H1 (cell line): ENCODE measurements at regions not wholly inside any gene's neighbourhood (a gene's known extent, or its start where the extent isn't known, plus 50 kb on each side); places are given as distances from the start of the nearest gene placed in this dataset.

Experiments
- CTCF ChIA-PET: fragments of 300-600 bp; sonication (Branson Sonifier 250); formaldehyde crosslinking; loops from one replicate; lab custom pipeline; 2021; ENCODE audit not compliant: partially characterized antibody; lab: Charles Lee
- POLR2A ChIA-PET: fragments of 300-600 bp; sonication (Branson Sonifier 250); formaldehyde crosslinking; loops from one replicate; lab custom pipeline; 2021; ENCODE audit warnings: inconsistent platforms; ENCODE audit not compliant: partially characterized antibody; lab: Charles Lee
- DNase-seq, 2 experiments: peaks; one replicate each; pipeline versions ENCODE4 v3.0.0 to v3.0.0-alpha.2; 2010 to 2022; ENCODE audit warnings: low spot score in 2 of 2, low read depth in 1 of 2, mixed read lengths in 1 of 2
- FAIRE-seq: peaks from 2 replicates; lab custom pipeline; 2011; peaks lifted over from hg19 to GRCh38; lab: Jason Lieb, UNC
- H2AFZ ChIP-seq: 2 replicates; pipeline ENCODE4 v1.8.1; 2012; ENCODE audit warnings: low read length, inconsistent platforms
- H2AK5ac ChIP-seq: 2 replicates; pipeline ENCODE4 v1.6.1; 2013; ENCODE audit warnings: low read depth, low read length
- H2BK120ac ChIP-seq: replicated peaks from 2 replicates; pipeline ENCODE3; 2013; ENCODE audit warnings: low read depth, low read length, inconsistent platforms
- H2BK12ac ChIP-seq: 2 replicates; pipeline ENCODE4 v1.6.1; 2013; ENCODE audit warnings: low read depth, low read length
- H2BK15ac ChIP-seq: 2 replicates; pipeline ENCODE4 v1.6.1; 2013; ENCODE audit warnings: low read length
- H2BK20ac ChIP-seq: 2 replicates; pipeline ENCODE4 v1.6.1; 2013; ENCODE audit warnings: low read length
- H2BK5ac ChIP-seq: 2 replicates; pipeline ENCODE4 v1.6.1; 2013; ENCODE audit warnings: low read depth, low read length
- H3K14ac ChIP-seq: 2 replicates; pipeline ENCODE4 v1.6.1; 2013; ENCODE audit warnings: inconsistent platforms; ENCODE audit not compliant: insufficient read length
- H3K18ac ChIP-seq: 2 replicates; pipeline ENCODE4 v1.6.1; 2013; ENCODE audit warnings: low read length; ENCODE audit errors: extremely low read depth
- H3K23ac ChIP-seq: 2 replicates; pipeline ENCODE4 v1.6.1; 2013; ENCODE audit warnings: inconsistent platforms; ENCODE audit not compliant: insufficient read length
- H3K23me2 ChIP-seq: 2 replicates; pipeline ENCODE4 v1.6.1; 2013; ENCODE audit warnings: low read depth, low read length
- H3K27ac ChIP-seq: 2 replicates; pipeline ENCODE4 v1.6.1; 2011; ENCODE audit warnings: low read depth, low read length, inconsistent platforms
- H3K27me3 ChIP-seq, 4 experiments: replicated peaks in 1 of 4; 1 replicate in 1 of 4; 2 replicates in 3 of 4; pipeline versions ENCODE4 v1.6.1 to v1.8.1; 2011 to 2013; ENCODE audit warnings: low read length in 3 of 4, mild to moderate bottlenecking in 3 of 4, inconsistent platforms in 2 of 4, mixed read lengths in 2 of 4, moderate library complexity in 1 of 4; ENCODE audit not compliant: control insufficient read depth in 3 of 4, insufficient read depth in 3 of 4; ENCODE audit errors: extremely low read depth in 1 of 4
- H3K36me3 ChIP-seq, 4 experiments: 2 replicates each; pipeline versions ENCODE4 v1.6.1 to v1.8.1; 2011 to 2013; ENCODE audit warnings: mild to moderate bottlenecking in 4 of 4, low read length in 3 of 4, moderate library complexity in 2 of 4, control low read depth in 1 of 4, inconsistent platforms in 1 of 4; ENCODE audit not compliant: insufficient read depth in 4 of 4, control insufficient read depth in 2 of 4
- H3K4ac ChIP-seq: replicated peaks from 2 replicates; pipeline ENCODE3; 2013; ENCODE audit warnings: low read length, low read depth, mixed read lengths, inconsistent platforms; ENCODE audit not compliant: insufficient read length
- H3K4me1 ChIP-seq, 4 experiments: replicated peaks in 1 of 4; 1 replicate in 1 of 4; 2 replicates in 3 of 4; pipeline versions ENCODE4 v1.6.1 to v1.8.1; 2011 to 2013; ENCODE audit warnings: low read length in 3 of 4, inconsistent platforms in 2 of 4, mixed read lengths in 1 of 4; ENCODE audit not compliant: insufficient read depth in 4 of 4, control insufficient read depth in 3 of 4
- H3K4me2 ChIP-seq, 2 experiments: 2 replicates each; pipeline versions ENCODE4 v1.6.1 to v1.8.1; 2011 to 2013; ENCODE audit warnings: low read depth in 2 of 2, low read length in 2 of 2, control low read depth in 1 of 2, inconsistent platforms in 1 of 2, mild to moderate bottlenecking in 1 of 2; ENCODE audit not compliant: insufficient read depth in 1 of 2
- H3K4me3 ChIP-seq, 4 experiments: fragments of 200-600, 300-600 bp in 1 of 4; sonication (generic), shearing (Covaris generic), sonication (Bioruptor Twin) in 1 of 4; 2 replicates each; pipeline versions ENCODE4 v1.5.1 to v1.8.1; 2011 to 2016; ENCODE audit warnings: low read length in 4 of 4, low read depth in 3 of 4, control low read depth in 2 of 4, inconsistent platforms in 2 of 4, mild to moderate bottlenecking in 2 of 4, mixed read lengths in 1 of 4, moderate library complexity in 1 of 4; ENCODE audit not compliant: insufficient read depth in 2 of 4; ENCODE audit errors: extremely low read depth in 1 of 4
- H3K56ac ChIP-seq: replicated peaks from 2 replicates; pipeline ENCODE3; 2013; ENCODE audit warnings: low read depth, mild to moderate bottlenecking, mixed read lengths, low read length, inconsistent platforms; ENCODE audit not compliant: insufficient read length
- H3K79me1 ChIP-seq: 2 replicates; pipeline ENCODE4 v1.6.1; 2013; ENCODE audit warnings: low read depth, low read length, control low read depth
- H3K79me2 ChIP-seq, 2 experiments: 2 replicates each; pipeline versions ENCODE4 v1.6.1 to v1.8.1; 2012 to 2013; ENCODE audit warnings: low read length in 2 of 2, mild to moderate bottlenecking in 2 of 2, inconsistent platforms in 1 of 2; ENCODE audit not compliant: insufficient read depth in 2 of 2, control insufficient read depth in 1 of 2
- H3K9ac ChIP-seq, 4 experiments: replicated peaks in 1 of 4; 1 replicate in 1 of 4; 2 replicates in 3 of 4; pipeline versions ENCODE4 v1.6.1 to v1.8.1; 2011 to 2013; ENCODE audit warnings: low read depth in 3 of 4, low read length in 3 of 4, control low read depth in 2 of 4, mild to moderate bottlenecking in 2 of 4, moderate library complexity in 2 of 4, inconsistent platforms in 1 of 4; ENCODE audit errors: extremely low read depth in 1 of 4
- H3K9me3 ChIP-seq, 2 experiments: 2 replicates each; pipeline versions ENCODE4 v1.6.1 to v1.8.1; 2012 to 2013; ENCODE audit warnings: mild to moderate bottlenecking in 2 of 2, moderate library complexity in 2 of 2, control low read depth in 1 of 2, inconsistent platforms in 1 of 2, low read depth in 1 of 2, low read length in 1 of 2, mixed read lengths in 1 of 2; ENCODE audit not compliant: insufficient read depth in 2 of 2
- H4K20me1 ChIP-seq, 2 experiments: replicated peaks in 1 of 2; 2 replicates each; pipeline versions ENCODE3 to v1.8.1; 2011 to 2013; ENCODE audit warnings: inconsistent platforms in 2 of 2, low read length in 2 of 2, mild to moderate bottlenecking in 1 of 2; ENCODE audit not compliant: insufficient read depth in 2 of 2, control insufficient read depth in 1 of 2
- H4K5ac ChIP-seq: 2 replicates; pipeline ENCODE4 v1.6.1; 2013; ENCODE audit warnings: low read length, low read depth, mixed read lengths, inconsistent platforms; ENCODE audit not compliant: insufficient read length
- H4K8ac ChIP-seq: 2 replicates; pipeline ENCODE4 v1.8.0; 2013; ENCODE audit warnings: mild to moderate bottlenecking, moderate library complexity, low read length, inconsistent platforms; ENCODE audit not compliant: insufficient read depth; ENCODE audit errors: extremely low read depth
- H4K91ac ChIP-seq: replicated peaks from 2 replicates; pipeline ENCODE3; 2013; ENCODE audit warnings: low read length, mixed read lengths, inconsistent platforms; ENCODE audit not compliant: insufficient read length
- EZH2 ChIP-seq: fragments of 200-600 bp; sonication (generic); IDR thresholded peaks from 2 replicates; pipeline ENCODE4 v1.7.1; 2012; ENCODE audit warnings: low read depth, mild to moderate bottlenecking, moderate library complexity, low read length, inconsistent platforms; ENCODE audit not compliant: severe bottlenecking
- FOSL1 ChIP-seq: IDR thresholded peaks from 2 replicates; pipeline ENCODE4 v1.6.1; 2011; ENCODE audit warnings: mild to moderate bottlenecking, low read depth, low read length, moderate library complexity; ENCODE audit not compliant: insufficient read depth
- HDAC2 ChIP-seq, 2 experiments: fragments of 300-600 bp in 1 of 2; sonication (generic) in 1 of 2; IDR thresholded peaks; 2 replicates each; pipeline ENCODE4 v1.6.1; 2011 to 2012; ENCODE audit warnings: low read depth in 2 of 2, low read length in 2 of 2, mild to moderate bottlenecking in 2 of 2, moderate library complexity in 2 of 2, borderline replicate concordance in 1 of 2, inconsistent platforms in 1 of 2
- NANOG ChIP-seq: IDR thresholded peaks from 2 replicates; pipeline ENCODE4 v1.6.1; 2011; ENCODE audit warnings: low read length, low read depth, mild to moderate bottlenecking, inconsistent platforms; ENCODE audit not compliant: insufficient read depth, poor library complexity, severe bottlenecking
- NRF1 ChIP-seq: IDR thresholded peaks from 2 replicates; pipeline ENCODE4 v1.6.1; 2011; ENCODE audit warnings: mild to moderate bottlenecking, low read depth, low read length, improper control_type of control experiment
- POLR2A ChIP-seq, 2 experiments: IDR thresholded peaks; 1 replicate in 1 of 2; 2 replicates in 1 of 2; pipeline ENCODE4 v1.6.1; 2011; ENCODE audit warnings: low read depth in 2 of 2, low read length in 2 of 2, mild to moderate bottlenecking in 2 of 2; ENCODE audit errors: control extremely low read depth in 1 of 2
- RFX5 ChIP-seq: IDR thresholded peaks from 2 replicates; pipeline ENCODE4 v1.6.1; 2011; ENCODE audit warnings: low read depth, low read length, improper control_type of control experiment, borderline replicate concordance
- WGBS, 2 experiments: shearing (Covaris generic) in 1 of 2; methylation state at CpG; one replicate each; pipeline versions ENCODE4 v1.1.6 to v1.1.7; 2013 to 2015; ENCODE audit warnings: low lambda C conversion rate in 2 of 2, mixed read lengths in 2 of 2, inconsistent platforms in 1 of 2, low coverage in 1 of 2, missing lambda C conversion rate in 1 of 2; ENCODE audit not compliant: insufficient replicate concordance in 2 of 2, insufficient coverage in 1 of 2, insufficient read length in 1 of 2; ENCODE audit errors: extremely low coverage in 1 of 2, missing lambda C conversion rate in 1 of 2; 5-methylcytosine and 5-hydroxymethylcytosine counted together
- TF ChIP-seq, protein P1 (sequence below), 3 experiments: IDR thresholded peaks; 1 replicate in 2 of 3; 2 replicates in 1 of 3; pipeline versions ENCODE4 v1.5.1 to v1.6.1; 2011; ENCODE audit warnings: low read length in 3 of 3, mild to moderate bottlenecking in 3 of 3, inconsistent platforms in 2 of 3, low read depth in 1 of 3, moderate library complexity in 1 of 3; ENCODE audit not compliant: insufficient read depth in 1 of 3; ENCODE audit errors: control extremely low read depth in 1 of 3

DNA sequence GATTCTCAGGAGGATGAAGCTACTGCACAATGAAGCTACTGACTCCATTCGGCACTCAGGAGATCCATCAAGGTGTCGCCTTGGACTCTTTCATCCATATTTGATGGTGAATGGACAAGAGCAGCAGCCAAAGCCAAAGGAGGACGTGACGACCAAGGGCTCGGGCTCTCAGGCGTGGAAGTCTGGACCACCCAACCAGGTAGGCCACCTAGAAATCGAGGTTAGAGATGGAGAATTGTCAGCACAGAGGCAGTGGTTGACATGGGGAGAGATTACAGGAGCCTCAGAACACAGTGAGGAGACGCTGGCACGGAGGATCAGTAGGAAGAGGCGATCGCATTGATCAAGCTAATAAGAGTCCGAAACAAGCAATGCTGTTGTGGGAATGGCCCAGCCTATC is 240.5 kb upstream of the ID2 start:
- Histone ChIP-seq H2BK120ac (no peak overlapping the region), H3K36me3 (no peaks in the 10 kb centered on the region), H3K9ac (no peak overlapping the region), H3K4me3 (no peak overlapping the region), H2AFZ (no peak overlapping the region), H4K20me1 (no peaks in the 10 kb centered on the region), H3K9me3 (peaks cover 5 to 6% of the 10 kb centered on the region in 2 experiments; a peak in 1 of 4 replicates), H3K27ac (no peak overlapping the region), H3K23ac (no peak overlapping the region), H3K79me1 (no peaks in the 10 kb centered on the region), H4K8ac (no peak overlapping the region), H3K27me3 (no peaks in the 10 kb centered on the region), H2BK12ac (no peak overlapping the region), H2AK5ac (no peak overlapping the region), H3K79me2 (no peaks in the 10 kb centered on the region), H3K23me2 (no peaks in the 10 kb centered on the region), H3K4me1 (no peaks in the 10 kb centered on the region; a peak in 2 of 7 replicates), H3K14ac (no peak overlapping the region), H3K4ac (no peak overlapping the region), H4K5ac (no peak overlapping the region), H2BK5ac (no peak overlapping the region), H4K91ac (no peak overlapping the region), H3K18ac (no peak overlapping the region), H2BK15ac (no peak overlapping the region), H3K4me2 (no peak overlapping the region), H2BK20ac (no peak overlapping the region), H3K56ac (no peak overlapping the region)
- no peak for FAIRE-seq
- POLR2A ChIA-PET = interaction anchor here (0.6 kb wide), 1 partner anchor 92 kb away, joined by 3 read pairs; no protein-coding TSS in a partner anchor
- DNase-seq = no peak
- 87% methylated on average over 12 of the region's 12 CpGs; no CpG with 5 or more reads in 1 of the 2 experiments for WGBS, 2 experiments
- CTCF ChIA-PET = no interaction called here
- TF ChIP-seq NANOG (no peak), NRF1 (no peak), EZH2 (no peak), FOSL1 (no peak), POLR2A (IDR thresholded peaks at IDR 0.05; ENCODE audit: control extremely low read depth in 1 of 2, low read depth in 2 of 2, low read length in 2 of 2) (no peak), RFX5 (no peak), HDAC2 (IDR thresholded peaks at IDR 0.05; ENCODE audit: borderline replicate concordance in 1 of 2, low read depth in 2 of 2, low read length in 2 of 2) (no peak)
- TF ChIP-seq, protein P1, sequence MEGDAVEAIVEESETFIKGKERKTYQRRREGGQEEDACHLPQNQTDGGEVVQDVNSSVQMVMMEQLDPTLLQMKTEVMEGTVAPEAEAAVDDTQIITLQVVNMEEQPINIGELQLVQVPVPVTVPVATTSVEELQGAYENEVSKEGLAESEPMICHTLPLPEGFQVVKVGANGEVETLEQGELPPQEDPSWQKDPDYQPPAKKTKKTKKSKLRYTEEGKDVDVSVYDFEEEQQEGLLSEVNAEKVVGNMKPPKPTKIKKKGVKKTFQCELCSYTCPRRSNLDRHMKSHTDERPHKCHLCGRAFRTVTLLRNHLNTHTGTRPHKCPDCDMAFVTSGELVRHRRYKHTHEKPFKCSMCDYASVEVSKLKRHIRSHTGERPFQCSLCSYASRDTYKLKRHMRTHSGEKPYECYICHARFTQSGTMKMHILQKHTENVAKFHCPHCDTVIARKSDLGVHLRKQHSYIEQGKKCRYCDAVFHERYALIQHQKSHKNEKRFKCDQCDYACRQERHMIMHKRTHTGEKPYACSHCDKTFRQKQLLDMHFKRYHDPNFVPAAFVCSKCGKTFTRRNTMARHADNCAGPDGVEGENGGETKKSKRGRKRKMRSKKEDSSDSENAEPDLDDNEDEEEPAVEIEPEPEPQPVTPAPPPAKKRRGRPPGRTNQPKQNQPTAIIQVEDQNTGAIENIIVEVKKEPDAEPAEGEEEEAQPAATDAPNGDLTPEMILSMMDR (IDR thresholded peaks at IDR 0.05; ENCODE audit: control extremely low read depth in 1 of 3, insufficient read depth in 1 of 3, low read depth in 1 of 3, low read length in 3 of 3) = no peak
